OCI-LY3 (cell line): ENCODE measurements at regions not wholly inside any gene's neighbourhood (a gene's known extent, or its start where the extent isn't known, plus 50 kb on each side); places are given as distances from the start of the nearest gene placed in this dataset.

Experiments
- H2AFZ ChIP-seq: fragments of 200-600, 300-600 bp; shearing (Covaris generic); 2 replicates; pipeline ENCODE4 v1.6.0; 2014; ENCODE audit warnings: antibody characterized with exemption, low read depth, low read length
- H3K27ac ChIP-seq: fragments of 200-600, 300-600 bp; sonication (generic); 2 replicates; pipeline ENCODE4 v1.5.1; 2014; ENCODE audit warnings: mild to moderate bottlenecking, low read length, moderate library complexity, mixed read lengths
- H3K27me3 ChIP-seq: fragments of 200-600, 300-600 bp; sonication (generic); 2 replicates; pipeline ENCODE4 v1.6.1; 2014; ENCODE audit warnings: low read depth, low read length, mixed read lengths
- H3K36me3 ChIP-seq: fragments of 200-600, 300-600 bp; sonication (generic); replicated peaks from 2 replicates; pipeline ENCODE3; 2014; ENCODE audit warnings: low read depth, low read length, mixed read lengths
- H3K4me1 ChIP-seq: fragments of 300-600, 200-600 bp; sonication (generic); 2 replicates; pipeline ENCODE4 v1.6.1; 2014; ENCODE audit warnings: low read length, mixed read lengths
- H3K4me2 ChIP-seq: fragments of 200-600, 300-600 bp; sonication (generic); 2 replicates; pipeline ENCODE4 v1.6.1; 2014; ENCODE audit warnings: low read length, mixed read lengths
- H3K4me3 ChIP-seq: fragments of 300-600, 200-600 bp; sonication (generic); 2 replicates; pipeline ENCODE4 v1.5.1; 2014; ENCODE audit warnings: antibody characterized with exemption, mild to moderate bottlenecking, low read length, moderate library complexity
- H3K79me2 ChIP-seq: fragments of 300-600, 200-600 bp; shearing (Covaris generic); 2 replicates; pipeline ENCODE4 v1.6.1; 2014; ENCODE audit warnings: mild to moderate bottlenecking, low read length, mixed read lengths
- H3K9ac ChIP-seq: fragments of 300-600, 200-600 bp; shearing (Covaris generic); 2 replicates; pipeline ENCODE4 v1.6.0; 2014; ENCODE audit warnings: mild to moderate bottlenecking, low read length, moderate library complexity
- H3K9me3 ChIP-seq: fragments of 200-600, 300-600 bp; shearing (Covaris generic); 2 replicates; pipeline ENCODE4 v1.6.1; 2014; ENCODE audit warnings: low read length, mixed read lengths; ENCODE audit not compliant: insufficient read depth
- H4K20me1 ChIP-seq: fragments of 200-600, 300-600 bp; sonication (generic); 2 replicates; pipeline ENCODE4 v1.6.1; 2016; ENCODE audit warnings: low read length, mixed read lengths; ENCODE audit not compliant: insufficient read depth
- EZH2phosphoT487 ChIP-seq: fragments of 200-600 bp; shearing (Covaris generic); IDR thresholded peaks from 2 replicates; pipeline ENCODE4 v1.6.1; 2018; ENCODE audit warnings: antibody characterized with exemption, mixed run types, low read depth
- TF ChIP-seq, protein P1 (sequence below): fragments of 200-600, 300-600 bp; sonication (generic); IDR thresholded peaks from 2 replicates; pipeline ENCODE4 v1.5.1; 2014; ENCODE audit warnings: antibody characterized with exemption, low read length, low read depth

GRCh38 chr13:97834250-97834649 is 119.2 kb upstream of the IPO5 start:
- H3K4me1 ChIP-seq = peaks cover 10% of the 10 kb centered on the region
- no peak overlapping the region for H3K4me3 ChIP-seq
- H3K36me3 ChIP-seq = no peaks in the 10 kb centered on the region
- H2AFZ ChIP-seq = no peak overlapping the region
- no peak overlapping the region for H3K27ac ChIP-seq
- H3K9ac ChIP-seq = no peak overlapping the region
- H3K9me3 ChIP-seq = 0 out of 2 replicates have a peak, but pooled peaks cover 2% of the 10 kb centered on the region
- H3K27me3 ChIP-seq = peaks cover 6% of the 10 kb centered on the region; the same call in 1 of the 2 replicates
- no peak for TF ChIP-seq EZH2phosphoT487
- TF ChIP-seq, protein P1, sequence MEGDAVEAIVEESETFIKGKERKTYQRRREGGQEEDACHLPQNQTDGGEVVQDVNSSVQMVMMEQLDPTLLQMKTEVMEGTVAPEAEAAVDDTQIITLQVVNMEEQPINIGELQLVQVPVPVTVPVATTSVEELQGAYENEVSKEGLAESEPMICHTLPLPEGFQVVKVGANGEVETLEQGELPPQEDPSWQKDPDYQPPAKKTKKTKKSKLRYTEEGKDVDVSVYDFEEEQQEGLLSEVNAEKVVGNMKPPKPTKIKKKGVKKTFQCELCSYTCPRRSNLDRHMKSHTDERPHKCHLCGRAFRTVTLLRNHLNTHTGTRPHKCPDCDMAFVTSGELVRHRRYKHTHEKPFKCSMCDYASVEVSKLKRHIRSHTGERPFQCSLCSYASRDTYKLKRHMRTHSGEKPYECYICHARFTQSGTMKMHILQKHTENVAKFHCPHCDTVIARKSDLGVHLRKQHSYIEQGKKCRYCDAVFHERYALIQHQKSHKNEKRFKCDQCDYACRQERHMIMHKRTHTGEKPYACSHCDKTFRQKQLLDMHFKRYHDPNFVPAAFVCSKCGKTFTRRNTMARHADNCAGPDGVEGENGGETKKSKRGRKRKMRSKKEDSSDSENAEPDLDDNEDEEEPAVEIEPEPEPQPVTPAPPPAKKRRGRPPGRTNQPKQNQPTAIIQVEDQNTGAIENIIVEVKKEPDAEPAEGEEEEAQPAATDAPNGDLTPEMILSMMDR = peak; percentile 34
- H3K4me2 ChIP-seq = no peak overlapping the region
- no peaks in the 10 kb centered on the region for H4K20me1 ChIP-seq
- no peaks in the 10 kb centered on the region for H3K79me2 ChIP-seq

- Histone ChIP-seq H3K4me1 (peaks cover 7% of the 10 kb centered on the region), H2AFZ (no peak overlapping the region), H3K79me2 (no peaks in the 10 kb centered on the region), H3K4me3 (no peak overlapping the region), H3K27me3 (peaks cover 61% of the 10 kb centered on the region), H3K36me3 (no peaks in the 10 kb centered on the region), H3K9me3 (no peaks in the 10 kb centered on the region), H4K20me1 (no peaks in the 10 kb centered on the region), H3K9ac (no peak overlapping the region), H3K4me2 (no peak overlapping the region), H3K27ac (no peak overlapping the region)
- no peak for TF ChIP-seq EZH2phosphoT487
- TF ChIP-seq, protein P1 = no peak
Observed at GRCh38 chr13:97843189-97843588, 110.3 kb upstream of the IPO5 start.

GRCh38 chr13:97844151-97844550 is 109.3 kb upstream of the IPO5 start:
- Histone ChIP-seq H3K9me3 (no peaks in the 10 kb centered on the region), H3K4me2 (peak overlapping the region; percentile 45), H3K36me3 (no peaks in the 10 kb centered on the region), H3K27me3 (peaks cover 64% of the 10 kb centered on the region), H2AFZ (no peak overlapping the region), H3K4me1 (peaks cover 15% of the 10 kb centered on the region), H3K27ac (no peak overlapping the region), H3K4me3 (no peak overlapping the region), H3K79me2 (no peaks in the 10 kb centered on the region), H4K20me1 (peaks cover 3% of the 10 kb centered on the region; the same call in 1 of the 2 replicates), H3K9ac (no peak overlapping the region)
- TF ChIP-seq EZH2phosphoT487 = no peak
- TF ChIP-seq, protein P1 = no peak

DNA sequence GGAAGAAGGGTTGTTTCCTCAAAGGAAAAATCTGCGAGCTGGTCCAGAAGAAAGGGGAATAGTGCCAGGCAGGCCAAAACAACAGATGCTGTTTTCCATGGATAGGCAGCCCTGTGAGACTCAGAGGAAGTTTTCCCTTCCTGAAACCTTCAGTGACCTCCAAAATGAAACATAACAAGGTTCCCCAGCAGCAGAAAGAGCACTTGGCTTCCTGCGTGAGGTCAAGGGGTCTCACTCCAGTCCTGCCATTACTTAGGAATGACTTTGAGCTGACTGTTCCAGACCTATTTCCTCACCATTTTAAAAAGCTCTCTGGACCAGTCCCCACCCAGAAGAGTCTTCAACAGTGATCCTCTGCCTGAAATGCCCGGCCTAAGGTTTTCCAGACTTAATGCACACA is 104.6 kb upstream of the IPO5 start:
- H2AFZ ChIP-seq = no peak overlapping the region
- TF ChIP-seq EZH2phosphoT487 = no peak
- TF ChIP-seq, protein P1 = no peak
- H3K4me1 ChIP-seq = peaks cover 28% of the 10 kb centered on the region

More for the DNA sequence above, 104.6 kb upstream of the IPO5 start:
- Histone ChIP-seq H3K9ac (no peak overlapping the region), H3K4me2 (peak overlapping the region; percentile 47), H3K9me3 (no peaks in the 10 kb centered on the region), H3K36me3 (no peaks in the 10 kb centered on the region), H3K27ac (no peak overlapping the region), H3K27me3 (peaks cover 71% of the 10 kb centered on the region), H4K20me1 (peaks cover 3% of the 10 kb centered on the region; the same call in 1 of the 2 replicates), H3K79me2 (no peaks in the 10 kb centered on the region), H3K4me3 (peak overlapping the region; percentile 22; the same call in 1 of the 2 replicates)
